GM18519 (cell line): ENCODE measurements at regions not wholly inside any gene's neighbourhood (a gene's known extent, or its start where the extent isn't known, plus 50 kb on each side); places are given as distances from the start of the nearest gene placed in this dataset.

ENCODE experiments used
- ATAC-seq: cut with Tn5 transposase; IDR thresholded peaks from one replicate; pipeline ENCODE4 v1.9.1; 2021; ENCODE audit warnings: mild to moderate bottlenecking, moderate library complexity; ENCODE audit not compliant: unreplicated experiment, low FRiP score

DNA sequence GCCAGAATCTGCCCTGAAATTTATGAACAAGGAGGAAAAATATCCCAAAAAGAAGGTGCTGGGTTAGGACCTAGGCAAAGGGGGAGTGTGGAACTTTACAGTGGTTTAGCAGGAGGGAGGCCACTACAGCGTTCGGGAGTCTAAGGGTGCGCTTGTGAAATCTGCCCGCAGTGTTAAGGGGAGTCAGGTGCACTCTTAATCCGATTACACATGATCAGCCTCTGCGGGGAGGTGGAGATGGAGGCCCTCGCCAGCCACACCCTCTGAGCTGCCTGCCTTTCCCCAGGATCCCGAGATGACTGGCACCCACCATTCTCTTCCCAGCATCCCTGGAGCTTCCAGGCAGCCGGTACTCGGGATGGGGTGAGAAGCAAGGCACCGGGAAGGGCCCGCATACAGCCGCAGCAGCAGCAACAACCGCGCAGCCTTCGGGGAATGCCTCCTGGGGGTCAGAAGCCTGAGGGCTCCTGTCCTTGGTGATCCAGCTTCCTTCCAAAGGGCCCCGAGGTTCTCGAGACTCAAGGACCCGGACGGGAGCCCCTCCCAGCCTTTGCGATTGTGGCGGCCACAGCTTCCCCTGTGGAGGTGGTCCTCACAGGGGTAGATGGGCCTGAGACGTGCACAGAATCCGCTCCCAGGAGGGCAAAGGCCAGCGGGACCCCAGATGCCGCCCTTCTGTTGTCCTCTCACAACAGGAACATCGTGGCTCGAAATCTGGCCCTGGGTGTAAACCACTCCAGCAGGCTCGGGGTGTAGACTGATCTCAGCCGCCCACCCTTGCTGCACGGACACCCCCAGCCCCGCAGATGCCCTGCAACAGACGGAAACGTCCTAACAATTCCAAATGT, 57.3 kb upstream of the CST7 start:
- no peak for ATAC-seq

DNA sequence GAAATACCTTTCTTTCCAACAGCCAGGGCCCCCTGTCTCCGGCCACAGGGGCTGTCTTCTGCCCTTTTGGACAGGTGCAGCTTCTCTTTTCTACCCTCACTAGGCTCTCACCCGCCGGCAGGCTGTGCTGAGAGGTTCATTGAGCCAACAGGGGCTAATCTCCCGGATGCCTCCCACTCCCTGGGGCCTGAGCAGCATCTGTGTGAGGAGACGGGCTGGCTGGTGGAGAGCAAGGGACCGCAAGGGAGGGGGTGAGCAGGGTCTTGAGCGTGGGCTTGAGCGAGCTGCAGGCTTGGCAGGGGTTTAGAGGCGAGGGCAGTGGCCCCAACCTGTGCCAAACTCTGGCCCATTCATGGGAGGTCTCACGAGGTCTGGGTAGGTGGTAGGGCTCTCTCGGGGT, 56.5 kb upstream of the CST7 start:
- ATAC-seq: no peak

DNA sequence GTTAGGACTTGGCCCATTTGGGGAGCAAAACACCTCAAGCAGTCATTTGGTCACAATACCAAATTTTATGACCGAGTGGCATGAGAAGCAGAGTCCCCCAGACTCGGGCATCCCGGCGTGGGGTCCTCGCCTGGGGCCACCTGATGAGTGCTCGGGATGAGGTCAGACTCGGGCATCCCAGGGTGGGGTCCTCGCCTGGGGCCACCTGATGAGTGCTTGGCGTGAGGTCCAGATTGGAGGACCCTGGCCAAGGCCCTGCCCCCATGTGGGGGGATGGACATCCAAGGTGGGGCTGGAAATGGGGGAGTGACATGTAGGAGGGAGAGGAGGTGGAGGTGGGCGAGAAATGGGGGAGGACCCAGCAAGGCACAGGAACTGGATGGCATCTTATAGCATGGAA, 56.1 kb upstream of the CST7 start:
- no peak for ATAC-seq

DNA sequence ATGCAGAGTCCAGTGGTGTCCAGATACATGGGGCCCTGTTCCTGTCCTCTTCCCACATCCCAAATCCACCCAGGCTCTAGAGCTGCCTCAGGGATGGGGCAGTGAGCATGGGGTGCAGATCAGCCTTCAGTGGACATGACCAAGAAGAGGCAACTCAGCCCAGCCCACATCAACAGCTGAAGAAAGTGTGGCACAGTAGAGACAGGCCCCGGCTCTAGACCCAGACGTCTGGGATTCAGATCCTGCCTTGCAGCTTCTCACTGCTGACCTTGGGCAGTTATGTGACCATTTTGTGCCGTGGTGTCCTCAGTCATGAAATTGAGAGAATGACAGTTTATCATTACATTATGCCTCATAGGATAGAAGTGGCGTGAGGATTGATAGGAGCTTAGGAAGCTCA, 54.6 kb upstream of the CST7 start:
- ATAC-seq: no peak

DNA sequence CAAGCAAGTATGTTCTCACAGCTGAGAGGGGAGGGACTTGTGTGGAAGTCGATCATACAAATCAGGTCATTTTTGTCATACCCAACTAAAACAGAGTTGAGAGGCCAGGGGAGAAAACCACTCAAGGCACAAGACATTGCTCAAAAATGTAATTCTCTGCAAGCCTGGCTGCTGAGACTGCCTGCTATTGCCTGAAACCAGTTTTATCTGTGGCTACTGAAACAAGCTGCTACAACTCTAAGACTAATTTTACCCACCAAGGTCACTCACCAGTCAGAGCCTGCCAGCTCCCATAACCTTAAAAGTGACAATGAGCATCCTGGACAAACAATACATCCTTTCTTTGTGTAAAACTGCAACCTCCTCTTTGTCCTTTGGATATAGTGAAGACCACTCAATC, 54.1 kb upstream of the CST7 start:
- no peak for ATAC-seq

DNA sequence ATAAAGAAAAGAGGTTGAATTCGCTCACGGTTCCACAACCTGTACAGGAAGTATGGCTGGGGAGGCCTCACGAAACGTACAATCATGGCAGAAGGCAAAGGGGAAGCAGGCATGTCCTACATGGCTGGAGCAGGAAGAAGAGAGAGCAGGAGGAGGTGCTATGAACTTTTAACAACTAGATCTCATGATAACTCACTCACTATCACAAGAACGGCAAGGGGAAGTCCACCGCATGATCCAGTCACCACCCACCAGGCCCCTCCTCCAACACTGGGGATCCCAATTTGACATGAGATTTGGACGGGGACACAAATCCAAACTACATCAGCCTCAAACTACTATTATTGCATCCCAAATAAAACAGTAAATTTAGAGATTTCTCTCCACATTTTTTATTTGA, 53.6 kb upstream of the CST7 start:
- ATAC-seq: no peak

DNA sequence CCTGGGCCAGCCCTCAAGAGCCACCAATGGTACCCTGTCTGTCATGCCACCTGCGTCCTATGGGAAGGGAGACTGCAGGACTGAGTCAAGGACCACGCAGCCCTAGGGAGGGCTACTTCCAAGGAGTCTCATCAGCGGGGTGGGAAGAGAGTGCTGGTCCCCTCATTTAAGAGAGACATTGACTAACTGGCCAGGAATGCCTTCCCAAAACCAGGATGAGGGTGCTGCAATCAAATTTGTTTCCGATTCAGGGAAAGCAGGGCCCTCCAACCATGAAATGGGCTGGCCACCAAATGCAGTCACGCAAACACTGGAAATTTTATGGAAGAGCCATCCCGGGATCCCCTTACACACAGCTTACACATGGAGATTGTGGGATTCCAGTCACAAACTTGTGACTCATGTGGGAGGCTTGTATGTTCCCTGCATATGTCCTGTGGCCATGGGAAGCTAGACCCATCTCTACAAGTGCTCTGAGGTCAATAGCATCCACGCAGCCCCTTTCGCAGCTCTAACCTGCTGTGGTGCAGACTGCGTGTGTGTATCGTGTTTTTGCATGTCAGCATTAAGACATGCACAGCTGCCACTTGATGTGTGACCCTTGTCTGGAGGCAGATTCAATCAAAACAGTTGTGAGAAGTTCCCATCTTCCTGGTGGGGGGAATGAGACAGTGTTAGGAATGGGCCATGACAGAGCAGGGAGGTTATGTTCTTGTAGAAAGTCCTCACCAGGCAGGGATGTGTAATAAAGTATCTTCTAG, 53.0 kb upstream of the CST7 start:
- no peak for ATAC-seq

DNA sequence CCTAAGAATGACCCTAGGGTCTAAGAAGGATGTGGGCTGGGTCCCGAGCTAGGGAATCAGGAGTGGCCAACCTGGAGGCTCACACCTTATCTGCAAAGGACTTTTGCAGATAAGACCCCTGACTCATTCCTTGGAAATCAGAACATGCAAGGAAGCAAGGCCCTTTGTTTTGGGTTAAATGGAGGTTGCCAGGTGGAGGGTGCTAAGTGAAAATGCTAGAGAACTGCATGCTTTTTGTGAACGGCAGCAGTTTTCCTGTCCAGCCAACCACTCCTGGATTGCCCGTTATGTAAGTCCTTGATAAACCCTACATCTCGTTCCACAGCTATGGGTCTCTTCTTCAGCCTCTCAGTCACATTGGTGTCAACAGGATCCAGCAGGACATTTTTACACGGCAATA, 52.1 kb upstream of the CST7 start:
- ATAC-seq: no peak

DNA sequence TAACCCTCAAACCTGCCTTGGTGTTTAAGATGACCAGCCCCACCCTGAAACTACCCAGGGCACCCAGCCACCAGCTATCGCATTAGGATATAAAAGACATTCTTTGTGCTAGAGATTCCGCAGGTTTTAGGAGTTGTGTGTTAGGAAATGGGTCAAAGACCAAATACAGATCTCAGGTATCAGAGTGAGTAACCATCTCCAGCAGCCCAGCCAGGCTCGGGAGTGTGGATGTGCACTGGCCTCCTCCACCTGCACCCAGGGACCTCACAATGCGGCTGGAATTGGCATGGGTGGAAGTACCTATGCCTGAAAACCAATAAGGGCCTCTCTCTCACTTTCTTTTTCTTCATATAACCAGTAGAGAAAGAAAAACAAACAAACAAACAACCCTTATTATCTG, 51.1 kb upstream of the CST7 start:
- ATAC-seq: no peak

DNA sequence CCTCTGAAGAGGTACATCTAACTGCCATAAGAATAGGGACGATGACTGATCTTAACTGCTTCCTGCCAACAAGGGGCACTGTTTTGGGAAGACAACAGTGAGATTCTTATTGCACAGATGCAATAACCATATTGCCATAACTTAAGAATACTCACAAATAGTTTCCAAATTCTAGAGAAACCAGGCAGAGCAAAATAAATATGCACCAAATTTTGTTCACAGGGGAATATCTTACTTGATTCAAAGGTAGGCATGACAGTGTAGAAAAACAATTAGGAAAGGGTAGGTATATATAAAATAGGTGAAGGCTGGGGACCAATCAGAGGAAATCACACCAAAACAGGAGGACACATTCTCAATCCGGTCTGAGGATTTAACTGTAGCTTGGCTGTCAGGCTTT, 49.9 kb upstream of the CST7 start:
- no peak for ATAC-seq
